NCI-H2196 treated with DMSO at 0.1 percent for 48 hours (cell line): ENCODE measurements at regions not wholly inside any gene's neighbourhood (a gene's known extent, or its start where the extent isn't known, plus 50 kb on each side); places are given as distances from the start of the nearest gene placed in this dataset.
"Not testable (repeated sequence)": the region's sequence is repeated elsewhere in the genome, so short reads cannot be mapped to it uniquely, and the experiment has no call there.

Experiments
- DNase-seq: peaks from one replicate; lab custom pipeline; 2025; ENCODE audit not compliant: unreplicated experiment; lab: John Stamatoyannopoulos, UW

GRCh38 chr19:28700176-28700575 lies 512.8 kb downstream of the UQCRFS1 start:
- no peak for DNase-seq

- DNase-seq, result no peak
Measured at GRCh38 chr19:28697308-28697707, 515.6 kb downstream of the UQCRFS1 start.

GRCh38 chr19:28694812-28695211 lies 518.1 kb downstream of the UQCRFS1 start:
- DNase-seq, result no peak

DNA sequence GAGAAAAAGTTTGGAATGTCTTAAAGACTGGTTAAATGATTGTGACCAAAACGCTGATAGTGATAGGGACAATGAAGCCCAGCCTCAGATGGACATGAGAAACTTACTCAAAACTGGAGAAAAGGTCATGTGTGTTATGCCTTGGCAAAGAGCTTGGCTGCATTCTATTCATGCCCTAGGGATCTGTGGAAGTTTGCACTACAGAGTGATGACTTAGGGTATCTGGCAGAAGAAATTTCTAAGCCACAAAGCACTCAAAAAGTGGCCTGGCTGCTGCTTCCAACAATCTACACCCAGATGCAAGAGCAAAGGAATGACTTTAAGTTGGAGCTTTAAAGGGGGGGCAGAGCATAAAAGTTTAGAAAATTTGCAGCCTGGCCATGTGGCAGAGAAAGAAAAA lies 521.3 kb downstream of the UQCRFS1 start:
- DNase-seq, result no peak

- not testable (repeated sequence) for DNase-seq
Measured at GRCh38 chr19:28689464-28689863, 523.5 kb downstream of the UQCRFS1 start.

GRCh38 chr19:28687296-28687695 lies 525.7 kb downstream of the UQCRFS1 start:
- no peak for DNase-seq

DNA sequence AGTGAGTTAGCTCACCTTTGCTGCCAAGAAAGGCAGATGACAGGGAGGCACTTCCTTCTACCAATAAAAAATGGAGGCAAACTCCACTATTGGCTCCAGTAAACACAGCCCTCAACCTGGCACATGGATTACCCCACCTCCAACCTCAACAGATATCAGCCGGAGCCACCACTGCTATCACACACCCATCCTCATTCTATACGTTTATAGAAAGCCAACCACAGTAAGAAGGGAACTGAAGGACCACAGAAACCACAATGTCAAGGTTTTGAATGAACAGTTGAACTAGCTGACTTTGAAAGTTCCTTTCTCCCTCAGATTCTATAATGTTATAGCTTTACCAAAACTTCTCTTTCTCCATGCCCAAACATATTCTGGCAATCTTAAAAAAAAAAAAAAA lies 526.2 kb downstream of the UQCRFS1 start:
- DNase-seq, result no peak

DNA sequence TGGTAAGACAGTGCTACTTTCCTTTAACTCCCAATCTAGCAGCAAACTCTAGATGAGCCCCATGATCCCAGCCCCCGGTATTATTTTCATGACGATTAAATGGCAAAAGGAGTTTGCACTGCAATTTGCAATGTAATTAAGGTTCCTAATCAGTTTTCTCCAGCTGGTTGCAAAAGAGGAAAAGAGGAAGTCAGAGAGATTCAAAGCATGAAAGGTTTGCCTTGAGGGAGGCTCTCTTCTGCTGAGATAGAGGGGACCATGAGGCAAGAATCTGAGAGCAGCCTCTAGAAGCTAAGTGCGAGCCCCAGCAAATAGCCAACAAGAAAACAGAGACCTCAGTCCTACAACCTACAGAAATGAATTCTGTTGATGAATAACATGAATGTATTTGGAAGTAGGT lies 527.1 kb downstream of the UQCRFS1 start:
- no peak for DNase-seq

DNA sequence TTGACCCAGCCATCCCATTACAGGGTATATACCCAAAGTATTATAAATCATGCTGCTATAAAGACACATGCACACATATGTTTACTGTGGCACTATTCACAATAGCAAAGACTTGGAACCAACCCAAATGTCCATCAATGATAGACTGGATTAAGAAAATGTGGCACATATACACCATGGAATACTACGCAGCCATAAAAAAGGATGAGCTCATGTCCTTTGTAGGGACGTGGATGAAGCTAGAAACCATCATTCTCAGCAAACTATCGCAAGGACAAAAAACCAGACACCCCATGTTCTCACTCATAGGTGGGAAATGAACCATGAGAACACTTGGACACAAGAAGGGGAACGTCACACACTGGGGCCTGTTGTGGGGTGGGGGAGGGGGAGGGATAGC lies 527.9 kb downstream of the UQCRFS1 start:
- DNase-seq, result not testable (repeated sequence)

GRCh38 chr19:28680111-28680510 lies 532.8 kb downstream of the UQCRFS1 start:
- DNase-seq, result no peak

DNA sequence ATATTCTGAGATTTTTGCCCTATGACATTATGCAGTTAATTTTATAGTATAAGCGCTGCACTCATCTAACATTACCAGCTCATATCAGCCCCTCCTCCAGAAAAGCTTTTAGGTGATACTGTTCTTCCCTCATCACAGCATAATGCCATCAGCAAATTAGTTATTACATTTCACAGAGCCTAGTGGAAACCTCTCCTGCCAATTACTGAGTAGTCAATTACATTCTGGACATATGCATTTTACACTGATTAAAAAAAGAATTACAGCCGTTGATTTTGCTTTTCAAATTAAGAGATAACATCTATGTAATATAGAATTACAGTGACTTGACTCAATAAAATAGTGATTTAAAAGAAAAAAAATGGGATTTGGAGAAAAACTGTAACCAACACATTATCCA lies 542.1 kb downstream of the UQCRFS1 start:
- DNase-seq, result no peak

GRCh38 chr19:28669804-28670203 lies 543.1 kb downstream of the UQCRFS1 start:
- no peak for DNase-seq

DNA sequence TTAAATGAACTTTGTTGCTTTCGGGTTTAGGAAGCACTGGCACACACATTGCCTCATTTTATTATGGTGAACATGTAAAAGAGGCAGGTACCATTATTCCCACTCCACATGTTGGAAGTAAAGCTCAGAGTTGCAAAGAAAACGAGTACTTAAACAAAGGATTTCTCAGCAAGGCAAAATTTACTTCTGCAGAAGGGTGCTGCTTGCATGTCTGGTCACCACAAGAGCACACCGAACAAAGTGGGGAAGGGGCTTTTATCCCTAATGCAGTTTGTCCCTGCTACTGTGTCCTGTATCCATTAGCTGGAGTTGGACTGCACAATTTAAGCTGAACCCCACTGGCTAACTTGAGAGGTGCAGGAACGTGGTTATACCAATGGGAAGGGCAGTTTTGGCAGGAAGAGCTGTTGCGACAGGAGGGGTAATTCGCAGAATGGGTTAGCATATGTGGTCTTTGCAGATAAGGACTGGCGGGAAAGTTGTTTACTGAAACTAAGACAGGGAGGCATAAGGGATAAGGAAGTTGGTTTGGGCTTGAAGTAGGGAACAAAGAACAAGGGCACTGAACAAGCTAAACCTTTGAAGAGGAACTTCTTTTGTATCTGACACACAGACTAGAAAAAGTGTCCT lies 545.5 kb downstream of the UQCRFS1 start:
- DNase-seq, result no peak

- DNase-seq, result no peak
Measured at GRCh38 chr19:28665748-28666147, 547.2 kb downstream of the UQCRFS1 start.

DNA sequence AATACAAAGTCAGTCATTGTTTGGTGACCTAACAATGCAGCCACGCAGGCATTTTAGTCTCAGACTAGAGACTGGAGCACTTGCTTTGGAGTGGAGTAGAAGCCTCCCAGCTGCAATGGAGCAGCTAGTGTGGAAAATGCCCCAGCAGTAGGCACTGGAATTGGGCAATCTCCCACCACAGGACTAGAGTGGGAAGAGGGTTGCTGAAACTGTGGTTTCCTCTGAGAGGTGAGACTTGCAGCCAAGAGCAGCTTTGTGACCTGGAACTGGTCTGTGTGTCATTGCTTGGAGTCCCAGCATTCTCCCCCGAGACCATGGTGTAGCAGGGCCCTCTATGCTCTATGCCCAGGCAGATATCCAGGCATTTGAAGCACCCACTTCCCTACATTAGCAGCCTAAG lies 556.3 kb downstream of the UQCRFS1 start:
- DNase-seq, result no peak

DNA sequence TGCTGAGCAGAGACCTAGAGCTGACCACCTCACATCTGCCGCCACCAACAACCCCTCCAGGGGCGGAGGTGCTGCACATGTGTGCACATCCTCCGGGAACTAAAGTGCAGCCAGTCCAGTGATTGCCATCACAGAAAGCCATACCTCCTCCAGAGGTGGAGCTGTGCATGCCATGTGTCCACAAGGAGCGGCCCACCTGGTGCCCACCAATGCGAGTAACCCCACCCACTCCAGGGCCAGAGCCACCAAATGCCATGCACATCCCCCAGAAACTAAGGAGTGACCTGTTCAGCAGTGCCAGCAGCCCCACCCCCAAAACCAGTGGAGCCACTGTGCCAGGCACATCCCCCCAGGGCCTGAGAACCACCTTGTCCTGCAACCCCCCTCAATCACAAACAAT lies 557.9 kb downstream of the UQCRFS1 start:
- no peak for DNase-seq

GRCh38 chr19:28652765-28653164 lies 560.2 kb downstream of the UQCRFS1 start:
- DNase-seq, result no peak

GRCh38 chr19:28646629-28647028 lies 566.3 kb downstream of the UQCRFS1 start:
- DNase-seq, result no peak

- DNase-seq, result no peak
Measured at GRCh38 chr19:28644169-28644775, 568.7 kb downstream of the UQCRFS1 start.

DNA sequence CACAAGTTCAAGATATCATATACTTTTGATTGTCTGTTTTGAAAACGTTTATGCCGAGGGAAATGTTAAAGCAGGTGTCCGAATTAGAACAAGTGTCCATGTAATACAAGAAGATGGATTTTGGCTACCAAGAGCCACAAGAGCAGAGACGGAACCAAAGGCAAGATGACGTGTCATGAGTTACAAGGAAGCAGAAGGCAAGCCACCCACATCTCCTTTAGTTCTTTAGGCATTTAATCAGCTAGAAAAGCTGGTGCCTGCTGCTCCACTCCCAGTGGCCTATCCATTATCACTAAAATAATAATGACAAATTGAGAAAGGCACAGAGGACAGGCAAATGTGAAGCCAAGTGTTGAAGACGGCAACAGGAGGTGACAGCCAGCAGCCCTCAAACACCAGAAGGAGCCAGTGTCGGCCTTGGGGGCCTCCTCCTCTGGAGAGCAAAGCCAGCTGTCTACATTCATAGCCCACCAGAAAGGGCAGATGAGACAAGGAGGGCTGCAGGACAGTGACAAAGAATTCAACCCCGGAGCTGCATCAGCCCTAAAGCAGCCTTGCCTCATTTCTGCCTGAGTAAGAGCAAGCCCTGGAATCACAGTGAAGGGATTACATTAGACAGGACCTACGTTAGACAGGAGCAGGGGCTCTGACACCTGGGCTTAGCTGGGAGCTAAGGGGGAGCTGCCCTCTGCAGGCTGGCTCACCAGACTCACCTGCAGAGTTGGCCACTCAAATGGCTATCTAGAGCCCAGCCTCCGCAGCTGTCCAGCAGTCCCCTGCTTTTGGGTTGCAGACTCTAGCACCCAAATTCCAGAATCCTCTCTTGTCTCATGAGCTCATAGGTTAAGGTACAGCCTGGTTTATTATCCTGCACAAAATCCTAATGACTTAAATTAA lies 569.9 kb downstream of the UQCRFS1 start:
- DNase-seq, result no peak

DNA sequence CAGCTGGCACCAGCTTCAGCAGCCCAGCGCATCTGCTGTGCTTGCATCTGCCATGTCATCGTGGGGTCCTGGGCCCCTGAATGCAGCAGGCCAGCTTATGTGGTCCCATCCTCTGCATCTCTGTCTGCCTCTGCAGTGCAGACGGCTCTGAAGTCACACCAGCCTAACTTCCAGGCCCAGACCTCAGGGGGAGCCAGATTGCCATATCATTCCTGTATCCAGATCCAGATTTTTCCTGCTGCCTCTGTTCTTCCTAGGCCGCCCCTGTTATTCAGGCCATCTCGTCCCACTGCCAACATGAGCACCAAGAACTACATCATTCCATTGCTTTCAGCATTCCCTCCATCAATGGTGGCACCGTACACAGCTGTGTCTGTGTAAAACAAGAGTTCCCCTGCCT lies 571.6 kb downstream of the UQCRFS1 start:
- DNase-seq, result no peak

DNA sequence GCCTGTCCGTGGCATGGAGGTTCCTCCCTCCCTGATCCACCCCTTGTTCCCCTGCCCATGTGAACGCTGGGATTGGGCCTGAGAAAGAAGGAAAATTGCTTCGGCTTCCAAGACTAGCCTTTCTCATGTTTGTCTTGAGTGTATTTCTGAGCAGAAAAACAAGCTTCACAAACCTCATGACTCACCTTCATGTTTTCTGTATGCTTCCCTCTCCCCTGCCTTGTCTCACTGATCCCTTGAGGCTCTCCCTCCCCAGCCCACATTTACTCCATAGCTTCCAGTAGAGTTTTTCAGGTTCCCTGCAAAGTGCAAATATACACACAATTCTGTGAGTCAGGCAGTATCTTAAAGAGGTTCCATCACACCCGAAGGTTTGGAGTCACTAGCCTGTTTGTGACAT lies 572.4 kb downstream of the UQCRFS1 start:
- DNase-seq, result no peak
